WI38 (cell line): ENCODE measurements at regions not wholly inside any gene's neighbourhood (a gene's known extent, or its start where the extent isn't known, plus 50 kb on each side); places are given as distances from the start of the nearest gene placed in this dataset.

Experiments used
- H3K4me3 ChIP-seq: 2 replicates; pipeline ENCODE4 v1.5.1; 2011; ENCODE audit warnings: low read depth, mild to moderate bottlenecking, control low read depth, low read length
- CTCF ChIP-seq: IDR thresholded peaks from 2 replicates; pipeline ENCODE4 v1.5.1; 2012; ENCODE audit warnings: low read depth, mild to moderate bottlenecking, control low read depth, low read length

- H3K4me3 ChIP-seq: no peak overlapping the region
- no peak for TF ChIP-seq CTCF
Observed at GRCh38 chr15:62950462-62950931, 92.0 kb upstream of the TPM1 start.

- no peak overlapping the region for H3K4me3 ChIP-seq
- TF ChIP-seq CTCF: no peak
Observed at GRCh38 chr15:62951481-62951880, 91.1 kb upstream of the TPM1 start.

DNA sequence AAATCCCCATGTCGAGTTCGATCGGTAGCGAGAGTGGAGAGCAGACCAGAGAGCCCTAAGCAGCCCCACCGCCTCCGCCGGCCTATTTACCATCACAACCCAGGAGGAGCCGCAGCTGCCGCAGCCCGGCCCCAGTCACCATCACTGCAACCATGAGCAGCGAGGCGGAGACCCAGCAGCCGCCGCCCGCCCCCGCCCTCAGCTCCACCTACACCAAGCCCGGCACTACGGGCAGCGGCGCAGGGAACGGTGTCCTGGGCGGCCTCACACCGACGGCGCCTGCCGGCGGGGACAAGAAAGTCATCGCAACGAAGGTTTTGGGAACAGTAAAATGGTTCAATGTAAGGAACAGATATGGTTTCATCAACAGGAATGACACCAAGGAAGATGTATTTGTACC is 89.5 kb upstream of the TPM1 start:
- H3K4me3 ChIP-seq: no peak overlapping the region
- TF ChIP-seq CTCF: no peak

GRCh38 chr15:62953496-62954045 is 89.0 kb upstream of the TPM1 start:
- no peak overlapping the region for H3K4me3 ChIP-seq
- no peak for TF ChIP-seq CTCF

- no peak overlapping the region for H3K4me3 ChIP-seq
- no peak for TF ChIP-seq CTCF
Observed at GRCh38 chr15:62957130-62957529, 85.4 kb upstream of the TPM1 start.

- TF ChIP-seq CTCF: no peak
- H3K4me3 ChIP-seq: no peak overlapping the region
Observed at GRCh38 chr15:62958528-62959363, 83.8 kb upstream of the TPM1 start.

GRCh38 chr15:62961134-62961533 is 81.4 kb upstream of the TPM1 start:
- no peak for TF ChIP-seq CTCF
- H3K4me3 ChIP-seq: no peak overlapping the region
